Omental fat pad (tissue), 3 donors: ENCODE measurements at regions not wholly inside any gene's neighbourhood (a gene's known extent, or its start where the extent isn't known, plus 50 kb on each side); places are given as distances from the start of the nearest gene placed in this dataset.

Experiments used
- ATAC-seq: fragments of 150-250 bp; one replicate; pipeline ENCODE4 v1.9.1; 2016; ENCODE audit warnings: mild to moderate bottlenecking, moderate library complexity; ENCODE audit not compliant: low FRiP score
- DNase-seq: peaks from one replicate; pipeline ENCODE4 v3.0.0-alpha.2; 2019; ENCODE audit warnings: low spot score
- CTCF ChIP-seq, 3 donors: fragments of 450-650 bp; IDR thresholded peaks; one replicate each; pipeline ENCODE4 v1.5.1; 2016 to 2017; ENCODE audit warnings: antibody characterized with exemption in 3 of 3, mild to moderate bottlenecking in 3 of 3, moderate library complexity in 2 of 3

- DNase-seq, result no peak
- TF ChIP-seq CTCF (IDR thresholded peaks at IDR 0.05), result no peak
- no peak for ATAC-seq
Measured at GRCh38 chr21:28791595-28792282, 200.9 kb downstream of the LTN1 start.

GRCh38 chr21:28790335-28790734, 202.3 kb downstream of the LTN1 start:
- DNase-seq, result no peak
- ATAC-seq, result no peak
- no peak for TF ChIP-seq CTCF (IDR thresholded peaks at IDR 0.05)

- DNase-seq (no peak), ATAC-seq (no peak)
- no peak for TF ChIP-seq CTCF (IDR thresholded peaks at IDR 0.05)
Measured at GRCh38 chr21:28789523-28789922, 203.2 kb downstream of the LTN1 start.

GRCh38 chr21:28788030-28788429, 204.6 kb downstream of the LTN1 start:
- no peak for TF ChIP-seq CTCF (IDR thresholded peaks at IDR 0.05)
- DNase-seq (no peak), ATAC-seq (no peak)

GRCh38 chr21:28783641-28784185, 209.0 kb downstream of the LTN1 start:
- ATAC-seq (no peak), DNase-seq (no peak)
- no peak for TF ChIP-seq CTCF (IDR thresholded peaks at IDR 0.05)

- ATAC-seq (no peak), DNase-seq (no peak)
- no peak for TF ChIP-seq CTCF (IDR thresholded peaks at IDR 0.05)
Measured at GRCh38 chr21:28781602-28782276, 210.9 kb downstream of the LTN1 start.

GRCh38 chr21:28779914-28780313, 212.8 kb downstream of the LTN1 start:
- ATAC-seq (no peak), DNase-seq (no peak)
- TF ChIP-seq CTCF (IDR thresholded peaks at IDR 0.05), result no peak
